NCI-H1417 treated with DMSO at 0.1 percent for 48 hours (cell line): ENCODE measurements at regions not wholly inside any gene's neighbourhood (a gene's known extent, or its start where the extent isn't known, plus 50 kb on each side); places are given as distances from the start of the nearest gene placed in this dataset.

Source experiments
- DNase-seq: peaks from one replicate; lab custom pipeline; 2025; lab: John Stamatoyannopoulos, UW

GRCh38 chr13:97111756-97112155, 110.4 kb upstream of the MBNL2 start:
- no peak for DNase-seq

GRCh38 chr13:97112446-97113152, 109.5 kb upstream of the MBNL2 start:
- no peak for DNase-seq

GRCh38 chr13:97113231-97114001, 108.7 kb upstream of the MBNL2 start:
- DNase-seq: peak; percentile 91

GRCh38 chr13:97114651-97115050, 107.5 kb upstream of the MBNL2 start:
- no peak for DNase-seq

- no peak for DNase-seq
Observed at GRCh38 chr13:97116754-97117153, 105.4 kb upstream of the MBNL2 start.

GRCh38 chr13:97117388-97117910, 104.7 kb upstream of the MBNL2 start:
- no peak for DNase-seq

- no peak for DNase-seq
Observed at GRCh38 chr13:97119943-97120342, 102.2 kb upstream of the MBNL2 start.

GRCh38 chr13:97120346-97120745, 101.8 kb upstream of the MBNL2 start:
- no peak for DNase-seq

- no peak for DNase-seq
Observed at GRCh38 chr13:97120976-97121375, 101.2 kb upstream of the MBNL2 start.

- no peak for DNase-seq
Observed at GRCh38 chr13:97121894-97122293, 100.2 kb upstream of the MBNL2 start.

- DNase-seq: no peak
Observed at GRCh38 chr13:97122381-97122996, 99.6 kb upstream of the MBNL2 start.

- no peak for DNase-seq
Observed at GRCh38 chr13:97124206-97124605, 97.9 kb upstream of the MBNL2 start.

GRCh38 chr13:97124915-97125809, 97.0 kb upstream of the MBNL2 start:
- peak; percentile 91 for DNase-seq

GRCh38 chr13:97125810-97126738, 96.1 kb upstream of the MBNL2 start:
- DNase-seq: no peak

GRCh38 chr13:97127842-97128241, 94.3 kb upstream of the MBNL2 start:
- DNase-seq: no peak

GRCh38 chr13:97130190-97130589, 91.9 kb upstream of the MBNL2 start:
- no peak for DNase-seq

- DNase-seq: no peak
Observed at GRCh38 chr13:97131447-97131846, 90.7 kb upstream of the MBNL2 start.

GRCh38 chr13:97133554-97133953, 88.6 kb upstream of the MBNL2 start:
- DNase-seq: no peak

- DNase-seq: peak; percentile 33
Observed at GRCh38 chr13:97133955-97134354, 88.2 kb upstream of the MBNL2 start.

- DNase-seq: no peak
Observed at GRCh38 chr13:97134364-97135095, 87.6 kb upstream of the MBNL2 start.
